Endometrium (tissue), 2 donors: ENCODE measurements at regions not wholly inside any gene's neighbourhood (a gene's known extent, or its start where the extent isn't known, plus 50 kb on each side); places are given as distances from the start of the nearest gene placed in this dataset.
"Not testable (repeated sequence)": the region's sequence is repeated elsewhere in the genome, so short reads cannot be mapped to it uniquely, and the experiment has no call there.

ENCODE experiments used
- FAIRE-seq: peaks from 2 replicates; lab custom pipeline; 2012; peaks lifted over from hg19 to GRCh38; lab: Jason Lieb, UNC
- donor health status: control.
- donor health status: control.

- FAIRE-seq, result no peak
These were observed 242.8 kb downstream of the CCSER2 start for GRCh38 chr10:84571146-84571545.

GRCh38 chr10:84574102-84574501 lies 245.7 kb downstream of the CCSER2 start:
- no peak for FAIRE-seq

- FAIRE-seq, result no peak
These were observed 253.6 kb downstream of the CCSER2 start for GRCh38 chr10:84581976-84582375.

- FAIRE-seq, result no peak
These were observed 255.1 kb downstream of the CCSER2 start for GRCh38 chr10:84583501-84583900.

- FAIRE-seq, result no peak
These were observed 259.4 kb downstream of the CCSER2 start for GRCh38 chr10:84587789-84588188.

GRCh38 chr10:84588426-84588825 lies 260.0 kb downstream of the CCSER2 start:
- FAIRE-seq, result no peak

GRCh38 chr10:84588971-84589370 lies 260.6 kb downstream of the CCSER2 start:
- FAIRE-seq, result no peak

- FAIRE-seq, result no peak
These were observed 261.3 kb downstream of the CCSER2 start for GRCh38 chr10:84589526-84590205.

GRCh38 chr10:84590327-84591193 lies 262.2 kb downstream of the CCSER2 start:
- no peak for FAIRE-seq

GRCh38 chr10:84593506-84593905 lies 265.1 kb downstream of the CCSER2 start:
- no peak for FAIRE-seq

GRCh38 chr10:84596585-84596984 lies 268.2 kb downstream of the CCSER2 start:
- FAIRE-seq, result no peak

- FAIRE-seq, result no peak
These were observed 270.9 kb downstream of the CCSER2 start for GRCh38 chr10:84599254-84599653.

GRCh38 chr10:84600947-84601346 lies 272.6 kb downstream of the CCSER2 start:
- FAIRE-seq, result no peak

- not testable (repeated sequence) for FAIRE-seq
These were observed 274.2 kb downstream of the CCSER2 start for GRCh38 chr10:84602543-84602942.

- no peak for FAIRE-seq
These were observed 275.6 kb downstream of the CCSER2 start for GRCh38 chr10:84603971-84604370.

- no peak for FAIRE-seq
These were observed 277.4 kb downstream of the CCSER2 start for GRCh38 chr10:84605802-84606201.

- FAIRE-seq, result no peak
These were observed 278.0 kb downstream of the CCSER2 start for GRCh38 chr10:84606428-84606827.

- no peak for FAIRE-seq
These were observed 278.7 kb downstream of the CCSER2 start for GRCh38 chr10:84607044-84607443.

- FAIRE-seq, result no peak
These were observed 279.1 kb downstream of the CCSER2 start for GRCh38 chr10:84607523-84607922.

- no peak for FAIRE-seq
These were observed 279.7 kb downstream of the CCSER2 start for GRCh38 chr10:84608126-84608525.

- no peak for FAIRE-seq
These were observed 285.1 kb downstream of the CCSER2 start for GRCh38 chr10:84613336-84614021.

- FAIRE-seq, result no peak
These were observed 298.2 kb downstream of the CCSER2 start for GRCh38 chr10:84626397-84627087.
